Heart right ventricle (tissue), 16 donors: ENCODE measurements at regions not wholly inside any gene's neighbourhood (a gene's known extent, or its start where the extent isn't known, plus 50 kb on each side); places are given as distances from the start of the nearest gene placed in this dataset.

ENCODE experiments used
- ATAC-seq, 8 donors: fragments of 200-7000 bp; cut with Tn5 transposase; one replicate each; pipeline ENCODE4 v1.9.1; 2020; ENCODE audit warnings: mild to moderate bottlenecking in 8 of 8, moderate library complexity in 8 of 8, moderate number of reproducible peaks in 1 of 8
- DNase-seq, 2 donors: peaks; one replicate each; pipeline ENCODE4 v3.0.0-alpha.2; 2020
- H3K27ac ChIP-seq, 10 donors: fragments of 200-600 bp; sonication (generic) in 2 of 10; one replicate each; pipeline versions ENCODE4 v1.5.0 to v1.8.0; 2020 to 2022; ENCODE audit warnings: mild to moderate bottlenecking in 3 of 10
- H3K27me3 ChIP-seq, 7 donors: fragments of 200-600 bp; one replicate each; pipeline ENCODE4 v1.8.0; 2021 to 2022; ENCODE audit warnings: mild to moderate bottlenecking in 2 of 7
- H3K36me3 ChIP-seq, 9 donors: fragments of 200-600 bp; sonication (generic) in 1 of 9; one replicate each; pipeline versions ENCODE4 v1.5.0 to v1.8.0; 2020 to 2022; ENCODE audit warnings: mild to moderate bottlenecking in 2 of 9
- H3K4me1 ChIP-seq, 9 donors: fragments of 200-600 bp; sonication (generic) in 1 of 9; one replicate each; pipeline versions ENCODE4 v1.5.0 to v1.8.0; 2020 to 2022; ENCODE audit warnings: mild to moderate bottlenecking in 4 of 9
- H3K4me3 ChIP-seq, 10 donors: fragments of 200-600 bp; sonication (generic) in 2 of 10; one replicate each; pipeline versions ENCODE4 v1.5.0 to v1.8.0; 2020 to 2022; ENCODE audit warnings: mild to moderate bottlenecking in 7 of 10, moderate library complexity in 2 of 10
- H3K9me3 ChIP-seq, 11 donors: fragments of 200-600 bp in 10 of 11; sonication (generic) in 2 of 11; one replicate each; pipeline versions ENCODE4 v1.5.0 to v1.8.0; 2013 to 2022; ENCODE audit warnings: mild to moderate bottlenecking in 2 of 11, control low read depth in 1 of 11, moderate library complexity in 1 of 11
- CTCF ChIP-seq, 9 donors: fragments of 200-600 bp; sonication (generic) in 2 of 9; IDR thresholded peaks; one replicate each; pipeline versions ENCODE4 v1.5.0 to v1.8.0; 2021 to 2022; ENCODE audit warnings: antibody characterized with exemption in 9 of 9, mild to moderate bottlenecking in 5 of 9, moderate library complexity in 1 of 9
- WGBS, 2 donors: extraction: QIAGEN DNeasy Blood & Tissue Kit; methylation state at CpG; one replicate each; pipeline ENCODE4 v1.1.7; 2013; ENCODE audit warnings: inconsistent platforms in 1 of 2; 5-methylcytosine and 5-hydroxymethylcytosine counted together
- intact Hi-C, 10 donors: fragments of 100-400 bp; cut with DNase I; formaldehyde crosslinking; loops; one replicate each; pipeline versions ENCODE4 v1.11.1 to v1.14.2; 2022
- donor health status: Arrhythmogenic right ventricular cardiomyopathy.
- donor health status: ischemic (EF 13 %, LVEDD 7.1; RV severe dilation, severe dysfunction).
- donor health status: healthy with polysubstance abuse.
- donor health status: DM: no; HTN: yes; CAD: no.
- donor health status: DM: no; HTN: no; CAD: no.
- donor health status: ischemic (EF 25% LVEDD 6.9; RV normal size, moderate dysfunction).
- donor health status: ischemic (EF 25% LVEDD 5.7; RV mildly dilated, moderate dysfunction).
- donor health status: healthy.
- donor health status: DM: yes; HTN: yes; CAD: no.
- donor health status: Ischemic cardiomyopathy.
- donor health status: ischemic (EF 35%, LVEDD 5.7; RV mildly dilated, moderate dysfunction).
- donor health status: nonischemic (EF 11% LVEDD 7.7; RV severe dilation, severe dysfunction).
- donor health status: DM: yes; HTN: yes; CAD: no.
- donor health status: PGD.
- donor health status: ischemic (EF 29% LVEDD 5.4; RV normal size, mild dysfunction).
- donor health status: nonischemic (EF 23%, LVEDD 6.1; RV moderate dilation, normal function).

GRCh38 chr12:84313323-84313675, 599.3 kb downstream of the SLC6A15 start:
- ATAC-seq = no peak
- no peak overlapping the region for H3K4me3 ChIP-seq
- no peak for TF ChIP-seq CTCF (IDR thresholded peaks at IDR 0.05)
- H3K27me3 ChIP-seq = no peaks in the 10 kb centered on the region
- H3K4me1 ChIP-seq = no peaks in the 10 kb centered on the region
- no peak for DNase-seq
- intact Hi-C loops = no loop called here
- H3K9me3 ChIP-seq = peaks cover 0 to 5% (median 0%) of the 10 kb centered on the region in 11 donors
- H3K36me3 ChIP-seq = no peaks in the 10 kb centered on the region
- no peak overlapping the region for H3K27ac ChIP-seq

GRCh38 chr12:84308211-84308610, 604.4 kb downstream of the SLC6A15 start:
- Histone ChIP-seq H3K9me3 (peaks cover 0 to 5% (median 0%) of the 10 kb centered on the region in 11 donors), H3K27me3 (no peaks in the 10 kb centered on the region), H3K36me3 (no peaks in the 10 kb centered on the region), H3K4me3 (no peak overlapping the region), H3K4me1 (no peaks in the 10 kb centered on the region), H3K27ac (no peak overlapping the region)
- no peak for TF ChIP-seq CTCF (IDR thresholded peaks at IDR 0.05)
- ATAC-seq = no peak
- intact Hi-C loops = no loop called here
- WGBS, 2 donors = 84 to 85% methylated on average over 1 of the region's 1 CpG
- no peak for DNase-seq

- H3K9me3 ChIP-seq = peaks cover 0 to 3% (median 0%) of the 10 kb centered on the region in 11 donors
- no peaks in the 10 kb centered on the region for H3K4me1 ChIP-seq
- H3K4me3 ChIP-seq = no peak overlapping the region
- ATAC-seq (no peak), DNase-seq (no peak)
- WGBS, 2 donors = 57 to 69% methylated on average over 3 of the region's 3 CpGs
- no peak for TF ChIP-seq CTCF (IDR thresholded peaks at IDR 0.05)
- intact Hi-C loops = no loop called here
- no peaks in the 10 kb centered on the region for H3K27me3 ChIP-seq
- no peaks in the 10 kb centered on the region for H3K36me3 ChIP-seq
- H3K27ac ChIP-seq = no peak overlapping the region
Observed at GRCh38 chr12:84305144-84305543, 607.5 kb downstream of the SLC6A15 start.

- WGBS, 2 donors = 59 to 65% methylated on average over 2 of the region's 2 CpGs
- ATAC-seq = no peak
- intact Hi-C loops = no loop called here
Observed at GRCh38 chr12:84294246-84294645, 618.4 kb downstream of the SLC6A15 start.

More at GRCh38 chr12:84294246-84294645, 618.4 kb downstream of the SLC6A15 start:
- DNase-seq = no peak
- no peak overlapping the region for H3K4me3 ChIP-seq
- TF ChIP-seq CTCF (IDR thresholded peaks at IDR 0.05) = no peak
- no peaks in the 10 kb centered on the region for H3K4me1 ChIP-seq
- no peak overlapping the region for H3K27ac ChIP-seq
- H3K9me3 ChIP-seq = peaks cover 0 to 22% (median 0%) of the 10 kb centered on the region in 11 donors
- H3K27me3 ChIP-seq = no peaks in the 10 kb centered on the region
- no peaks in the 10 kb centered on the region for H3K36me3 ChIP-seq
